GM12872 (cell line): ENCODE measurements at regions not wholly inside any gene's neighbourhood (a gene's known extent, or its start where the extent isn't known, plus 50 kb on each side); places are given as distances from the start of the nearest gene placed in this dataset.

Experiments
- TF ChIP-seq, protein P1 (sequence below): IDR thresholded peaks from 3 replicates; pipeline ENCODE4 v1.5.1; 2011; ENCODE audit warnings: low read depth, mild to moderate bottlenecking, low read length, moderate library complexity; ENCODE audit not compliant: insufficient read depth

DNA sequence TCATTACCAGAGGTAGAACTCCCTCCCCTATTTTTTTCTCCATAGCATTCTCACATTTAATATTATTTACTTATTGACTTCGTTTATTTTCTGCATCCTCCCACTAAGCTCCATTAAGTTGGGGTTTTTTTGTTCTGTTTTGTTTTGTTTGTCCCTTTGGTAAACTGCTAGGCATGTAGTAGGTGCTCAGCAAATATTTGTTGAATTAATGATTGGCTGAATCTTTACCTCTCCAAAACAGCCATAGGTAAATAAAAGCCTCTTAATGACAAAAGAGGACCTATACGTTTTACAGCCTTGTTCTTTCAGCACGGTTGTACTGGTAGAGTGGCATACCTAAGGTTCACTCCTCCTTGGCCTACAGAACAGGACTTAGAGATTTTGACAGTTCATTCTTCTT is 52.0 kb downstream of the PRORP start:
- TF ChIP-seq, protein P1, sequence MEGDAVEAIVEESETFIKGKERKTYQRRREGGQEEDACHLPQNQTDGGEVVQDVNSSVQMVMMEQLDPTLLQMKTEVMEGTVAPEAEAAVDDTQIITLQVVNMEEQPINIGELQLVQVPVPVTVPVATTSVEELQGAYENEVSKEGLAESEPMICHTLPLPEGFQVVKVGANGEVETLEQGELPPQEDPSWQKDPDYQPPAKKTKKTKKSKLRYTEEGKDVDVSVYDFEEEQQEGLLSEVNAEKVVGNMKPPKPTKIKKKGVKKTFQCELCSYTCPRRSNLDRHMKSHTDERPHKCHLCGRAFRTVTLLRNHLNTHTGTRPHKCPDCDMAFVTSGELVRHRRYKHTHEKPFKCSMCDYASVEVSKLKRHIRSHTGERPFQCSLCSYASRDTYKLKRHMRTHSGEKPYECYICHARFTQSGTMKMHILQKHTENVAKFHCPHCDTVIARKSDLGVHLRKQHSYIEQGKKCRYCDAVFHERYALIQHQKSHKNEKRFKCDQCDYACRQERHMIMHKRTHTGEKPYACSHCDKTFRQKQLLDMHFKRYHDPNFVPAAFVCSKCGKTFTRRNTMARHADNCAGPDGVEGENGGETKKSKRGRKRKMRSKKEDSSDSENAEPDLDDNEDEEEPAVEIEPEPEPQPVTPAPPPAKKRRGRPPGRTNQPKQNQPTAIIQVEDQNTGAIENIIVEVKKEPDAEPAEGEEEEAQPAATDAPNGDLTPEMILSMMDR = no peak

DNA sequence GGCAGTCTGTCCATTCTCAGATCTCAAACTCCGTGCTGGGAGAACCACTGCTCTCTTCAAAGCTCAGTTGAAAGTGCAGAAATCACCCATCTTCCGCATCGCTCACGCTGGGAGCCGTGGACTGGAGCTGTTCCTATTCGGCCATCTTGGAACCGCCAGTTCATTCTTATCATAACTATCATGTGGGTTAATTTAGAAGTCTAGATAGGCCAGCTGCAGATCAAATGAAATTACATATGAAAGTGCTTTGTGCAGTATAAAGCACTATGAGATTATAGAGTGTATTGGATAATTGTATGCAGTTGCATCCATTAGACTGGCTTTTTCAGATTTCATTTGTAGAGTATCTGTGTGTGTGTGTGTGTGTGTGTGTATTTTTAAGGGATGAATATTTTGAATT is 57.8 kb downstream of the PRORP start:
- TF ChIP-seq, protein P1 = no peak

DNA sequence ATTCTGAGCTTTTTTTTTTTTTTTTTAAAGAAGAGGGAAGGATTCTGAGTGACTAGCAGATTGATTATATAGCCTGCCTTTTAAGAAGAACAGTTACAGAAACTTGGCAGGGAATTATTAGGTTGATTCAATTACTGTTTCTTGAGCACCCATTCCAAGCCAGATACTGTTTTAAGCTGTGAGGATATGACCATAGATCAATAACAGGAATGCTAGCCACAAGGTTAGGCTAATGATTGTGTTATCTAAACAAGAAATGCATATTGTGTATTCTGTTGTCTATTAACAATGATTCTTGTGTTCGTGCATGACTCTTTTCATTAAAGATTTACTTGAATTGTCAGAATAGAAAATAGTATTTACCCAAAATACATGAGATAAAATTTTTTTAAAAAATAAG is 67.1 kb downstream of the PRORP start:
- TF ChIP-seq, protein P1 = no peak

DNA sequence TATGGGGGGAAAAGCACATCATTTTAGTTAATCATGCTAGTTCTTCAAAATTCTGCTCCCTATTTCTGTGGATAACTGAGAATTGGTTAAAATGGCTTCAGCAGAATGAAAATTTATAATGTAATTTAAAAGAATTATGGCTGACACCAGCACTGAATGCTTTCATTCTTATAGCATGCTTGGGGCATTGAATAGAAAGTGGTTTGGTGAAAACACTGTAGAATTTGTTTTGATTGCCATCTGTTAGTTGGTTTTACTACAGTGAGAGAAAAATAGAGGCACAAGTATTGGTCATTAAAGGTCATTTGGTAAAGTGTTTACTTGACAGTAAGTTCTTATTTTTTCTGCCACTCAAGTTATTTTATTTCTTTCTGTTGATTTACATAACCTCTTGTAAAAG is 70.8 kb downstream of the PRORP start:
- TF ChIP-seq, protein P1 = no peak

DNA sequence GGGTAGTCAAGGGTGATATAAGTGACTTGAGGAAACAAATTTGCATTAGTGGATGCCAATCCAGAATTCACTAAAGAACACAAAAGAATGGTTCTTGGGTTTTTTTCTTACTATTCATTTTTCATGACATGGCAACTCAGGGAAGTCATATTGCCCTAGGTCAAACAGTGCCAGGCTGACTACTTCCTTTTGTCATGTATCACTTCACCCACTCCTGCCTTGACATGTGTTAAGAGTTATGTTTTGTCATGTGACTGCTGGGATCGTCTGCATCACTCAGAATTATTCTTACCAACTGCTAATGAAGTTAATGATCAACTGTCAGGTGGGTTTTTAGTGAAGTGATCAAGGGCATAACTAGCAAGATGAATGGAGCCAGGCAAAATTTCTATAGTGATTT is 74.2 kb downstream of the PRORP start:
- TF ChIP-seq, protein P1 = no peak

DNA sequence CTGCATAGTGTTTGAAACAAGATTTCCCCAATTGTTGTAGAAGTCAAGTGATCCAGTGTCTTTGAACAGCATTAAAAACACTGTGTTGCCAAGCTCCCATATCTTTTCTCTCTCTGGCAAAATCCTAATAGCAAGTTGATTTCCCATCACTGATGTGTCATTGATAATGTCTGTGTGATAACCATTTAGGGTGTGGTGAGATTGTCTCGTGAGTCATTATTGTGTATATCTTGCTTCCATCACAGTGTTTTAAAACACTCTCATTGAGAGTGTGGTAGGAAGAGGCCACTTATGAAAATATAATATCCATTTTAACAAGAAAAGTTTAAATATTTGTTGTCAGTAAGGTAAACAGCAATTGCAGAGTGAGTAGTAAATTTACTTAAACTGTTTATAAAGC is 74.7 kb downstream of the PRORP start:
- TF ChIP-seq, protein P1 = no peak

DNA sequence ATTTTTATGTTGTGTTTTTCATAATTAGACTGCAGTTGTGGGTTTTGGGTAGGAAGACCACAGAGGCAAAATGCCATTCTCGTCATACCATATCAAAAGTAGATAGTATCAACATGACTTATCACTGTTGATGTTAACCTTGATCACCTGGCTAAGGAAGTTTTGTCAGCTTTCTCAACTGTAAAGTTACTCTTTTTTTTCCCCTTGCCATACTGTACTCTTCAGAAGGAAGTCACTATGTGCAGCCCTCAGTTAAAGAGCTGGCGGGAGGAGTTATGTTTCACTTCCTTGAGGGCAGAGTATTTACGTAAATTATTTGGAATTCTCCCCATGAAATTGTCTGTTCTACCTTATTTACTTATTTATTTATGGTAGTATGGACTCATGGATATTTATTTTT is 78.7 kb downstream of the PRORP start:
- TF ChIP-seq, protein P1 = no peak

DNA sequence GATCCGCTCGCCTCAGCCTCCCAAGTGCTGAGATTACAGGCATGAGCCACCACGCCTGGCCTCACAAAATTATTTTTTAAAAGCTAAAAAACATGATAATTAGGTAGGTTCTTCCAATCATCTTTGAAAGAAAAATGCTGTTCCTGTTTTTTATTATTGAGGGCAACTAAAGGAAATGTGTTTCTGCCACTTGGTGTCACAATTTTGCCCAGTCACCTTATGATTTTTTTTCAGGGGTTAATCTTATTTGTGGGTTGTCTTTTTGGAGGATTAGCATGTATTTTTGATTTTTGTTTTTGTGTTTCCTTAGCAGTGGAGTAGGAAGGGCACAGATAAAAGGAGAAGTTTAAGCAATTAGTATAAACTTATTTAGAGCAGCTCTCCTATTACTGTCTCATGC is 79.8 kb downstream of the PRORP start:
- TF ChIP-seq, protein P1 = no peak
